MM.1S (cell line): ENCODE measurements at regions not wholly inside any gene's neighbourhood (a gene's known extent, or its start where the extent isn't known, plus 50 kb on each side); places are given as distances from the start of the nearest gene placed in this dataset.

Experiments used
- DNase-seq: peaks from one replicate; pipeline ENCODE4 v3.0.0-alpha.2; 2015
- H2AFZ ChIP-seq: fragments of 300-600 bp; sonication (generic); 2 replicates; pipeline ENCODE4 v1.6.0; 2016; ENCODE audit warnings: antibody characterized with exemption, low read length
- H3F3A ChIP-seq: fragments of 300-600 bp; sonication (generic); 2 replicates; pipeline ENCODE4 v1.6.1; 2016; ENCODE audit warnings: mild to moderate bottlenecking, antibody characterized with exemption, low read length, moderate library complexity, mixed read lengths; ENCODE audit not compliant: insufficient read depth
- H3K27ac ChIP-seq: fragments of 300-600 bp; sonication (generic); 2 replicates; pipeline ENCODE4 v1.5.1; 2016; ENCODE audit warnings: mild to moderate bottlenecking, low read length
- H3K27me3 ChIP-seq: fragments of 300-600 bp; sonication (generic); replicated peaks from 2 replicates; pipeline ENCODE4 v1.6.0; 2016; ENCODE audit warnings: low read length; ENCODE audit not compliant: insufficient read depth
- H3K36me3 ChIP-seq: fragments of 300-600 bp; sonication (generic); replicated peaks from 2 replicates; pipeline ENCODE4 v1.6.1; 2016; ENCODE audit warnings: mild to moderate bottlenecking, low read length, mixed read lengths; ENCODE audit not compliant: insufficient read depth
- H3K4me1 ChIP-seq: fragments of 300-600 bp; sonication (generic); 2 replicates; pipeline ENCODE4 v1.6.1; 2016; ENCODE audit warnings: low read length, mixed read lengths
- H3K4me2 ChIP-seq: fragments of 300-600 bp; sonication (generic); 2 replicates; pipeline ENCODE4 v1.6.0; 2016; ENCODE audit warnings: low read depth, low read length
- H3K4me3 ChIP-seq: fragments of 300-600 bp; sonication (generic); 2 replicates; pipeline ENCODE4 v1.5.1; 2016; ENCODE audit warnings: low read length, mixed read lengths
- H3K79me2 ChIP-seq: fragments of 300-600 bp; sonication (generic); 2 replicates; pipeline ENCODE4 v1.6.1; 2016; ENCODE audit warnings: mixed run types, low read length, mixed read lengths
- H3K9ac ChIP-seq: fragments of 300-600 bp; sonication (generic); 2 replicates; pipeline ENCODE4 v1.6.1; 2016; ENCODE audit warnings: low read length, mixed read lengths
- H3K9me2 ChIP-seq: fragments of 300-600 bp; sonication (generic); replicated peaks from 2 replicates; pipeline ENCODE4 v1.6.1; 2016; ENCODE audit warnings: mild to moderate bottlenecking, low read length, mixed read lengths; ENCODE audit not compliant: insufficient read depth
- H3K9me3 ChIP-seq: fragments of 300-600 bp; sonication (generic); replicated peaks from 2 replicates; pipeline ENCODE4 v1.6.1; 2016; ENCODE audit warnings: mild to moderate bottlenecking, low read length, mixed read lengths; ENCODE audit not compliant: insufficient read depth
- H4K20me1 ChIP-seq: fragments of 300-600 bp; sonication (generic); 2 replicates; pipeline ENCODE4 v1.6.1; 2016; ENCODE audit warnings: mild to moderate bottlenecking, low read length, moderate library complexity, mixed read lengths; ENCODE audit not compliant: insufficient read depth
- EZH2 ChIP-seq: fragments of 300-600 bp; sonication (generic); optimal IDR thresholded peaks from 2 replicates; pipeline ENCODE3; 2017; ENCODE audit warnings: low read depth, mild to moderate bottlenecking, antibody characterized with exemption, low read length, mixed read lengths
- EZH2phosphoT487 ChIP-seq: fragments of 300-600 bp; sonication (generic); IDR thresholded peaks from 2 replicates; pipeline ENCODE4 v1.6.1; 2018; ENCODE audit warnings: antibody characterized with exemption, low read length
- TF ChIP-seq, protein P1 (sequence below): fragments of 300-600 bp; sonication (generic); IDR thresholded peaks from 2 replicates; pipeline ENCODE4 v1.5.1; 2016; ENCODE audit warnings: antibody characterized with exemption, low read length, mixed read lengths

DNA sequence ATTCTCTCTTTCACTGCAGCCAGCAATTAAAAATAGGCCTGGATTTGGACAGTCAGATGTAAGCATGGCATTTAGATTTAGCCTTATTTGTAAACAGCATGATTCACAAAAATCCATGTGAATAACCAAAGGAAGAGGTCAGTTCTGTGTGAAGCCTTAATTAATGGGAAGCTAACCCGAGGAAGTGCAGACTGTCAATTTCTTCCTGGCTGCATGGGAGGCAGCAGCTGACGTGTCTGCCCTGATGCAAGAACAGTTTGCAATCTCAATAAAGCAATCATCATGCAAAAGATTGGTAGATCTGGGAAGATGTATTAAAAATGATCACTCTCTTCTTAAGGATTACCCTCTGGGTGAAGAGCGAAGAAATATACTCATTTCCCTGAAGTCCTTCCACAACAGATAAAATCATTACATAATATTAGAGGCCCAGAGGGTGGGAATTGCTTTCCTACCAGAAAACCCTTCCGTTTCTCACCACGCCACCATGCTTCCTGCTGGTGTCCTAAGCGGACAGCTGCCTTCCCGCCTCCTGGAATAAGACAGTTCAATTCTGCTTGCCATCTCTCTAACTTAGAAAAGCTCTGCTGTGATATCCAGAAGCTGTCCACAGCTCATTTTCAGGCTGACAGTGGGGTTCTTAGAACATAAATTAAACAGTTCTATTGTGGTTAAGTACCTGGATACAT is 526.7 kb upstream of the NRP1 start:
- Histone ChIP-seq H3K79me2 (no peaks in the 10 kb centered on the region), H3K4me2 (no peak overlapping the region), H3K9me2 (no peaks in the 10 kb centered on the region), H3K9me3 (no peaks in the 10 kb centered on the region), H3F3A (no peaks in the 10 kb centered on the region), H4K20me1 (no peaks in the 10 kb centered on the region), H3K9ac (no peak overlapping the region), H2AFZ (no peak overlapping the region), H3K36me3 (no peaks in the 10 kb centered on the region), H3K27me3 (no peaks in the 10 kb centered on the region), H3K4me1 (no peaks in the 10 kb centered on the region), H3K4me3 (no peak overlapping the region), H3K27ac (no peak overlapping the region)
- TF ChIP-seq EZH2 = no peak
- TF ChIP-seq, protein P1, sequence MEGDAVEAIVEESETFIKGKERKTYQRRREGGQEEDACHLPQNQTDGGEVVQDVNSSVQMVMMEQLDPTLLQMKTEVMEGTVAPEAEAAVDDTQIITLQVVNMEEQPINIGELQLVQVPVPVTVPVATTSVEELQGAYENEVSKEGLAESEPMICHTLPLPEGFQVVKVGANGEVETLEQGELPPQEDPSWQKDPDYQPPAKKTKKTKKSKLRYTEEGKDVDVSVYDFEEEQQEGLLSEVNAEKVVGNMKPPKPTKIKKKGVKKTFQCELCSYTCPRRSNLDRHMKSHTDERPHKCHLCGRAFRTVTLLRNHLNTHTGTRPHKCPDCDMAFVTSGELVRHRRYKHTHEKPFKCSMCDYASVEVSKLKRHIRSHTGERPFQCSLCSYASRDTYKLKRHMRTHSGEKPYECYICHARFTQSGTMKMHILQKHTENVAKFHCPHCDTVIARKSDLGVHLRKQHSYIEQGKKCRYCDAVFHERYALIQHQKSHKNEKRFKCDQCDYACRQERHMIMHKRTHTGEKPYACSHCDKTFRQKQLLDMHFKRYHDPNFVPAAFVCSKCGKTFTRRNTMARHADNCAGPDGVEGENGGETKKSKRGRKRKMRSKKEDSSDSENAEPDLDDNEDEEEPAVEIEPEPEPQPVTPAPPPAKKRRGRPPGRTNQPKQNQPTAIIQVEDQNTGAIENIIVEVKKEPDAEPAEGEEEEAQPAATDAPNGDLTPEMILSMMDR = no peak
- TF ChIP-seq EZH2phosphoT487 = no peak
- no peak for DNase-seq

DNA sequence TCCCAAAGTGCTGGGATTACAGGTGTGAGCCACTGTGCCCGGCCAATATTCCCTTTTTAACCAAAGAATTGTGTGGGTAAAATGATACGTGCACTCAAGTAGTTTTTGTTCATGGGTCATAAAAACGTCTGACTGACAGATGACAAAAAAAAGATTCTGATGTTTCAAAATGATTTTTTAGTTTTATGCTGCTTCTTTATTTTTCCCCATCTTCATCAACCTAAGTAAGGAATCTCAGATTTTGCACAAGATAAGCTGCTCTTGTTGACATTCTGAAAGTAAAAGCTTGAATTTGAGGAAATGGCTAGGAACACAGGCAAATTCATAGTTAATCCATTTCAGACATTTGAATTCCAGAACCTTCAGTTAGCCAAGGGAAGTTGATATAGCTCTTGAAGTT is 526.1 kb upstream of the NRP1 start:
- H3K9ac ChIP-seq = no peak overlapping the region

DNA sequence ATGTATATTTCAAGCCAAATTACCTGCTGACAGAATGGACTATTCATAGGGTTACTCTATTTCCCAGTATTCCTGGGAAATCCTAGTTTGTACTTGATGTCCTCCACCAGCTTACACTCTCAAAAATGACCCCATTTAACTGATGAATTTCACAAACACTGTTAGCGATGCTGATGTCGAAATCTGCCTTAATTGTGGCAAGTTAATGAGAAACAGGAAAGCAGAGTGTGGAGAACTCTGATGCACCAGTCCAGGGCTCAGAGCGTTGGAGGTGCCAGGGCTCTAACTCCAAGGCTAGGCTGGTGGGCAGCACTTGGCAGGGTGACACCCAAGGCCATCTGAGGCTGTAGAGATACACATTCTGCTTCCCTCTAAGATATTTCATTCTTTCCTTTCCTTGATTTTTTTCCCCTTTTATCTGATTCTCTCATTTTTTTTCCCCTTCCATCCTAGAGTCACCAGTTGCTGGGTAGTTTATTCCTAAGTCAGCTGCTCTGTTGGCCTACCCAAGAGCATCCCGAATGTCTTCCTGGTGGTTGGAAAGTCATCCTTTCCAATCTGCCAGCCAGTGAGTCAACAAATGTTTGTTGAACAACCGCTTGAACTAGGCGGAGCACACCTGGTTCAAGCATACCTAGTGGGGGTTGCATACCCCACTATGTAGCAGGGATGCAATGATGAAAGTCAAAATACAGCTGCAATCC is 525.0 kb upstream of the NRP1 start:
- Histone ChIP-seq H3K9me2 (no peaks in the 10 kb centered on the region), H3K4me3 (no peak overlapping the region), H3K9ac (no peak overlapping the region), H3K4me2 (no peak overlapping the region), H3K27ac (no peak overlapping the region), H3K9me3 (no peaks in the 10 kb centered on the region), H3K36me3 (no peaks in the 10 kb centered on the region), H3K4me1 (no peaks in the 10 kb centered on the region), H4K20me1 (no peaks in the 10 kb centered on the region), H2AFZ (no peak overlapping the region), H3K27me3 (no peaks in the 10 kb centered on the region), H3F3A (no peaks in the 10 kb centered on the region), H3K79me2 (no peaks in the 10 kb centered on the region)
- no peak for DNase-seq
- TF ChIP-seq EZH2phosphoT487 = no peak
- TF ChIP-seq, protein P1 = no peak
- no peak for TF ChIP-seq EZH2

More for the DNA sequence above, 526.1 kb upstream of the NRP1 start:
- Histone ChIP-seq H3F3A (no peaks in the 10 kb centered on the region), H3K4me1 (no peaks in the 10 kb centered on the region), H4K20me1 (no peaks in the 10 kb centered on the region), H2AFZ (no peak overlapping the region), H3K27ac (no peak overlapping the region), H3K27me3 (no peaks in the 10 kb centered on the region), H3K9me3 (no peaks in the 10 kb centered on the region), H3K9me2 (no peaks in the 10 kb centered on the region), H3K4me3 (no peak overlapping the region), H3K36me3 (no peaks in the 10 kb centered on the region), H3K79me2 (no peaks in the 10 kb centered on the region), H3K4me2 (no peak overlapping the region)
- DNase-seq = no peak
- TF ChIP-seq EZH2 (no peak), EZH2phosphoT487 (no peak)
- TF ChIP-seq, protein P1 = no peak
